Osteoblast (primary cell): ENCODE measurements at regions not wholly inside any gene's neighbourhood (a gene's known extent, or its start where the extent isn't known, plus 50 kb on each side); places are given as distances from the start of the nearest gene placed in this dataset.

Source experiments
- DNase-seq: peaks from one replicate; pipeline ENCODE4 v3.0.0; 2011; ENCODE audit warnings: low spot score, mixed read lengths; ENCODE audit not compliant: insufficient read length; ENCODE audit errors: missing footprints
- H2AFZ ChIP-seq: 2 replicates; pipeline ENCODE4 v1.6.0; 2011; ENCODE audit warnings: mild to moderate bottlenecking, low read length
- H3K27ac ChIP-seq: 2 replicates; pipeline ENCODE4 v1.5.1; 2011; ENCODE audit warnings: mild to moderate bottlenecking, low read depth, low read length, moderate library complexity
- H3K27me3 ChIP-seq: 2 replicates; pipeline ENCODE4 v1.6.0; 2012; ENCODE audit warnings: mild to moderate bottlenecking, control low read depth, inconsistent platforms, low read length, moderate library complexity; ENCODE audit not compliant: insufficient read depth
- H3K36me3 ChIP-seq: 2 replicates; pipeline ENCODE4 v1.5.1; 2011; ENCODE audit warnings: mild to moderate bottlenecking, low read length, control low read depth, moderate library complexity; ENCODE audit not compliant: insufficient read depth
- H3K4me1 ChIP-seq: 2 replicates; pipeline ENCODE4 v1.5.1; 2011; ENCODE audit warnings: mild to moderate bottlenecking, low read length, control low read depth, moderate library complexity; ENCODE audit not compliant: insufficient read depth
- H3K4me2 ChIP-seq: 2 replicates; pipeline ENCODE4 v1.6.0; 2011; ENCODE audit warnings: mild to moderate bottlenecking, low read length; ENCODE audit not compliant: insufficient read depth
- H3K4me3 ChIP-seq: fragments of 200-600 bp; sonication (generic); 3 replicates; pipeline ENCODE4 v1.5.1; 2012; ENCODE audit warnings: mild to moderate bottlenecking, low read length, inconsistent platforms; ENCODE audit not compliant: insufficient read depth
- H3K79me2 ChIP-seq: 2 replicates; pipeline ENCODE4 v1.6.0; 2012; ENCODE audit warnings: mild to moderate bottlenecking, low read length, control low read depth, inconsistent platforms; ENCODE audit not compliant: insufficient read depth
- H3K9me3 ChIP-seq: 2 replicates; pipeline ENCODE4 v1.5.1; 2011; ENCODE audit warnings: low read depth, low read length, control low read depth
- H4K20me1 ChIP-seq: 2 replicates; pipeline ENCODE4 v1.6.0; 2012; ENCODE audit warnings: mild to moderate bottlenecking, low read length, control low read depth; ENCODE audit not compliant: insufficient read depth
- TF ChIP-seq, protein P1 (sequence below): IDR thresholded peaks from 2 replicates; pipeline ENCODE4 v1.5.1; 2011; ENCODE audit warnings: mild to moderate bottlenecking, low read depth, low read length, moderate library complexity; ENCODE audit errors: extremely low read depth

DNA sequence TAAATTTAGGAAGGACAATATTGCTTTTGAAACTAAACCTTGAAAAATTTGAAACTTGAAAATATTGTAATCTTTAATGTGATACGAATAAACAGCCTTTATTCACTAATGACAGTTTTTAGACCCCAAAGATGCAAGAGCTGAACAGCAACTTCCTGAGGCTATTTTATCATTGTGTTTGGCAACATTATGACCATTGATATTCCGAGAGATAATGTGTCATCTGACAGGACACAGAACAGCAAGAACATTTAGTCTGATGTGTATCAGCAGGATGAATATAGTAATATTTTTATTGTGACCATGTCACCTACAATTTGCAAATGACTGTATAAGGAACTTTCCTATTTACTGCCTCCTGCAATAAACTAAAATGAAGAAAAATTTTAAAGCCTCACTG is 316.0 kb downstream of the ADAM29 start:
- Histone ChIP-seq H2AFZ (no peak overlapping the region), H3K36me3 (no peaks in the 10 kb centered on the region), H3K27ac (no peak overlapping the region), H3K9me3 (no peaks in the 10 kb centered on the region), H4K20me1 (no peaks in the 10 kb centered on the region), H3K27me3 (no peaks in the 10 kb centered on the region), H3K79me2 (no peaks in the 10 kb centered on the region), H3K4me2 (no peak overlapping the region), H3K4me1 (no peaks in the 10 kb centered on the region), H3K4me3 (no peak overlapping the region)
- TF ChIP-seq, protein P1, sequence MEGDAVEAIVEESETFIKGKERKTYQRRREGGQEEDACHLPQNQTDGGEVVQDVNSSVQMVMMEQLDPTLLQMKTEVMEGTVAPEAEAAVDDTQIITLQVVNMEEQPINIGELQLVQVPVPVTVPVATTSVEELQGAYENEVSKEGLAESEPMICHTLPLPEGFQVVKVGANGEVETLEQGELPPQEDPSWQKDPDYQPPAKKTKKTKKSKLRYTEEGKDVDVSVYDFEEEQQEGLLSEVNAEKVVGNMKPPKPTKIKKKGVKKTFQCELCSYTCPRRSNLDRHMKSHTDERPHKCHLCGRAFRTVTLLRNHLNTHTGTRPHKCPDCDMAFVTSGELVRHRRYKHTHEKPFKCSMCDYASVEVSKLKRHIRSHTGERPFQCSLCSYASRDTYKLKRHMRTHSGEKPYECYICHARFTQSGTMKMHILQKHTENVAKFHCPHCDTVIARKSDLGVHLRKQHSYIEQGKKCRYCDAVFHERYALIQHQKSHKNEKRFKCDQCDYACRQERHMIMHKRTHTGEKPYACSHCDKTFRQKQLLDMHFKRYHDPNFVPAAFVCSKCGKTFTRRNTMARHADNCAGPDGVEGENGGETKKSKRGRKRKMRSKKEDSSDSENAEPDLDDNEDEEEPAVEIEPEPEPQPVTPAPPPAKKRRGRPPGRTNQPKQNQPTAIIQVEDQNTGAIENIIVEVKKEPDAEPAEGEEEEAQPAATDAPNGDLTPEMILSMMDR, result no peak
- DNase-seq, result no peak

DNA sequence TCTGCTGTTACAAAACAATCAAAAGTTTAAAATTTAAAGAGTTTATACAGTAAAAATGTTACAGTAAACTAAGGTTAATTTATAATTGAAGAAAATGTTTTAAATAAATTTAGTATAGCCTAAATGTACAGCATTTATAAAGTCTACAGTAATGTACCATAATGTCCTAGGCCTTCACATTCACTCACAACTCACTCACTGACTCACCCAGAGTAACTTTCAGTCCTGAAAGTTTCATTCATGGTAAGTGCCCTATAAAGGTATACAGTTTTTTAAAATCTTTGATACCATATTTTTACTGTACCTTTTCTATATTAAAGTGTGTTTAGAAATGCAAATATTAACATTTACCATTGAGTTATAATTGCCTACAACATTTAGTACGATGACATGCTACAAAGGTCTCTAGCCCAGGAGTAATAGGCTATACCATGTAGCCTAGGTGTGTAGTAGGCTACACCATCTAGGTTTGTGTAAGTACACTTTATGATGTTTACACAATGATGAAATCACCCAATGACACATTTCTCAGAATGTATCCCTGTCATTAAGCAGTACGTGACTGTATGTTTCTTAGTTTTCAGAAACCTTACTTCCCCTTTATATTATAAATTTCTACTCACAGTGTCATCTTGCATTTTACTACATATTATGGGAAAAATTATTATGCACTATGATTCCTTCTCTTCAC is 320.8 kb downstream of the ADAM29 start:
- TF ChIP-seq, protein P1, result no peak
- peak overlapping the region; percentile 33 for H2AFZ ChIP-seq
- no peak overlapping the region for H3K4me3 ChIP-seq
- H3K4me2 ChIP-seq, result no peak overlapping the region
- no peaks in the 10 kb centered on the region for H3K4me1 ChIP-seq
- no peaks in the 10 kb centered on the region for H3K36me3 ChIP-seq
- no peaks in the 10 kb centered on the region for H4K20me1 ChIP-seq
- H3K27ac ChIP-seq, result no peak overlapping the region
- no peaks in the 10 kb centered on the region for H3K79me2 ChIP-seq
- H3K27me3 ChIP-seq, result no peaks in the 10 kb centered on the region
- H3K9me3 ChIP-seq, result no peaks in the 10 kb centered on the region
- DNase-seq, result no peak

DNA sequence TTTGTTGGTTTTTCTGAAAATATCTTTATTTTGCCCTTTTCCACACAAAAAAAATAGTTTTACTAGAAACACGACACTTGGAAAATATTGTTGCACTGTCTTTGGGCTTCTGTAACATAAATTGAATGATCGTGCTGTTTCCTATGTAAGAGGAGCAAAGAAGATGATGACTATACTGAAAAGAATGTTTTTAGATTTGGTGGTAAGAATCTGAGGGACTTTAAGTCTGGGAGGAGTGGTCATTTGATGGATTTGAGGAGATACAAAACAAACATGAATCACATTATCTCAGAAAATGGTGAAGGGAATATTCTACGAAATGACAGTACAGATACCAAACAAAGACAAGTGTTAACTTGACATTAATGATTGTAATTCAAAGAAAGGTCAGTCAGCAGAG is 328.8 kb downstream of the ADAM29 start:
- no peak overlapping the region for H3K4me3 ChIP-seq
- no peaks in the 10 kb centered on the region for H3K4me1 ChIP-seq
- no peaks in the 10 kb centered on the region for H3K27me3 ChIP-seq
- H2AFZ ChIP-seq, result peak overlapping the region; percentile 12
- H3K9me3 ChIP-seq, result no peaks in the 10 kb centered on the region
- DNase-seq, result no peak
- H3K4me2 ChIP-seq, result no peak overlapping the region
- H3K79me2 ChIP-seq, result no peaks in the 10 kb centered on the region
- H4K20me1 ChIP-seq, result no peaks in the 10 kb centered on the region
- H3K36me3 ChIP-seq, result no peaks in the 10 kb centered on the region
- H3K27ac ChIP-seq, result no peak overlapping the region
- TF ChIP-seq, protein P1, result no peak

- TF ChIP-seq, protein P1, result no peak
Measured at GRCh38 chr4:175252642-175253041, 334.5 kb downstream of the ADAM29 start.

More at GRCh38 chr4:175252642-175253041, 334.5 kb downstream of the ADAM29 start:
- H3K4me3 ChIP-seq, result no peak overlapping the region
- no peaks in the 10 kb centered on the region for H4K20me1 ChIP-seq
- no peaks in the 10 kb centered on the region for H3K9me3 ChIP-seq
- H3K4me1 ChIP-seq, result no peaks in the 10 kb centered on the region
- no peaks in the 10 kb centered on the region for H3K36me3 ChIP-seq
- H3K79me2 ChIP-seq, result no peaks in the 10 kb centered on the region
- no peak overlapping the region for H2AFZ ChIP-seq
- no peaks in the 10 kb centered on the region for H3K27me3 ChIP-seq
- DNase-seq, result no peak
- H3K4me2 ChIP-seq, result no peak overlapping the region
- no peak overlapping the region for H3K27ac ChIP-seq
